Neural cell (in vitro differentiated cells): ENCODE measurements at regions not wholly inside any gene's neighbourhood (a gene's known extent, or its start where the extent isn't known, plus 50 kb on each side); places are given as distances from the start of the nearest gene placed in this dataset.

ENCODE experiments used
- H2AFZ ChIP-seq: fragments of 200-600, 300-800 bp; sonication (generic), shearing (Covaris generic); 2 replicates; pipeline ENCODE4 v1.6.0; 2014; ENCODE audit warnings: low read depth, mild to moderate bottlenecking, antibody characterized with exemption, low read length, moderate library complexity
- H3F3A ChIP-seq: fragments of 200-600 bp; shearing (Covaris generic); 2 replicates; pipeline ENCODE4 v1.6.1; 2016; ENCODE audit warnings: mild to moderate bottlenecking, moderate library complexity, mixed read lengths, antibody characterized with exemption, low read length; ENCODE audit not compliant: insufficient read depth, poor library complexity, severe bottlenecking
- H3K27ac ChIP-seq: fragments of 200-600, 300-800 bp; sonication (generic), shearing (Covaris generic); 2 replicates; pipeline ENCODE4 v1.5.1; 2014; ENCODE audit warnings: mild to moderate bottlenecking, low read length, moderate library complexity
- H3K27me3 ChIP-seq: fragments of 300-800, 200-600 bp; sonication (generic), shearing (Covaris generic); 2 replicates; pipeline ENCODE4 v1.6.0; 2014; ENCODE audit warnings: mild to moderate bottlenecking, low read depth, low read length, moderate library complexity; ENCODE audit not compliant: insufficient read depth
- H3K36me3 ChIP-seq: fragments of 300-800, 200-600 bp; sonication (generic), shearing (Covaris generic); 2 replicates; pipeline ENCODE4 v1.5.1; 2014; ENCODE audit warnings: mild to moderate bottlenecking, antibody characterized with exemption, low read length, moderate library complexity; ENCODE audit not compliant: insufficient read depth
- H3K4me2 ChIP-seq: fragments of 300-800, 200-600 bp; sonication (generic), shearing (Covaris generic); 2 replicates; pipeline ENCODE4 v1.6.0; 2014; ENCODE audit warnings: mild to moderate bottlenecking, low read length
- H3K4me3 ChIP-seq: fragments of 300-800, 200-600 bp; sonication (generic), shearing (Covaris generic); 2 replicates; pipeline ENCODE4 v1.5.1; 2014; ENCODE audit warnings: mild to moderate bottlenecking, low read length, moderate library complexity
- H3K79me2 ChIP-seq: fragments of 200-600 bp; shearing (Covaris generic); replicated peaks from 2 replicates; pipeline ENCODE4 v1.6.0; 2014; ENCODE audit warnings: mild to moderate bottlenecking, low read length, moderate library complexity; ENCODE audit not compliant: insufficient read depth
- H3K9ac ChIP-seq: fragments of 300-800, 200-600 bp; sonication (generic), shearing (Covaris generic); 2 replicates; pipeline ENCODE4 v1.6.1; 2016; ENCODE audit warnings: mild to moderate bottlenecking, low read length, mixed read lengths
- H3K9me2 ChIP-seq: fragments of 200-600 bp; shearing (Covaris generic); 2 replicates; pipeline ENCODE4 v1.6.1; 2016; ENCODE audit warnings: mild to moderate bottlenecking, low read length, mixed read lengths; ENCODE audit not compliant: insufficient read depth
- H3K9me3 ChIP-seq: fragments of 200-600, 300-800 bp; sonication (generic), shearing (Covaris generic); 2 replicates; pipeline ENCODE4 v1.6.1; 2016; ENCODE audit warnings: mild to moderate bottlenecking, mixed run types, low read length, moderate library complexity, mixed read lengths
- H4K20me1 ChIP-seq: fragments of 200-600 bp; shearing (Covaris generic); 2 replicates; pipeline ENCODE4 v1.6.1; 2016; ENCODE audit warnings: mild to moderate bottlenecking, mixed run types; ENCODE audit not compliant: insufficient read depth
- CTCF ChIP-seq: fragments of 450-650 bp; IDR thresholded peaks from 2 replicates; pipeline ENCODE4 v1.5.1; 2014; ENCODE audit warnings: antibody characterized with exemption, mild to moderate bottlenecking, moderate library complexity; ENCODE audit not compliant: poor library complexity, severe bottlenecking
- EP300 ChIP-seq: fragments of 450-650 bp; conservative IDR thresholded peaks from 2 replicates; pipeline ENCODE4 v1.6.1; 2014; ENCODE audit warnings: antibody characterized with exemption, mild to moderate bottlenecking, moderate library complexity; ENCODE audit not compliant: poor library complexity, severe bottlenecking
- EZH2 ChIP-seq: fragments of 200-600, 300-800 bp; shearing (Covaris generic), sonication (generic); IDR thresholded peaks from 2 replicates; pipeline ENCODE4 v1.6.1; 2014; ENCODE audit warnings: antibody characterized with exemption, low read length, borderline replicate concordance, mild to moderate bottlenecking; ENCODE audit not compliant: insufficient read depth, poor library complexity, severe bottlenecking
- MXI1 ChIP-seq: fragments of 450-650 bp; conservative IDR thresholded peaks from 2 replicates; pipeline ENCODE4 v1.6.1; 2014; ENCODE audit warnings: antibody characterized with exemption, mild to moderate bottlenecking; ENCODE audit not compliant: poor library complexity, severe bottlenecking
- POLR2AphosphoS5 ChIP-seq: IDR thresholded peaks from 2 replicates; pipeline ENCODE4 v1.6.1; 2012
- RAD21 ChIP-seq: fragments of 450-650 bp; conservative IDR thresholded peaks from 2 replicates; pipeline ENCODE4 v1.6.1; 2014; ENCODE audit warnings: antibody characterized with exemption, mild to moderate bottlenecking, moderate library complexity
- REST ChIP-seq: IDR thresholded peaks from 2 replicates; pipeline ENCODE4 v1.6.1; 2012; ENCODE audit warnings: borderline replicate concordance
- SMC3 ChIP-seq: fragments of 450-650 bp; conservative IDR thresholded peaks from 2 replicates; pipeline ENCODE4 v1.6.1; 2014; ENCODE audit warnings: antibody characterized with exemption, mild to moderate bottlenecking, moderate library complexity; ENCODE audit not compliant: poor library complexity
- TAF1 ChIP-seq: IDR thresholded peaks from 2 replicates; pipeline ENCODE4 v1.6.1; 2012; ENCODE audit warnings: low read depth

- Histone ChIP-seq H3K27ac (no peak overlapping the region), H3K79me2 (no peaks in the 10 kb centered on the region), H4K20me1 (no peaks in the 10 kb centered on the region), H3K9ac (no peak overlapping the region), H3K9me3 (no peaks in the 10 kb centered on the region), H3K36me3 (no peaks in the 10 kb centered on the region), H3K9me2 (no peaks in the 10 kb centered on the region), H2AFZ (no peak overlapping the region), H3K27me3 (no peaks in the 10 kb centered on the region), H3K4me2 (no peak overlapping the region), H3K4me3 (no peak overlapping the region), H3F3A (no peaks in the 10 kb centered on the region)
- TF ChIP-seq EZH2 (no peak), POLR2AphosphoS5 (no peak), MXI1 (no peak)
Measured at GRCh38 chr11:112563808-112564207, 303.1 kb upstream of the PLET1 start.

DNA sequence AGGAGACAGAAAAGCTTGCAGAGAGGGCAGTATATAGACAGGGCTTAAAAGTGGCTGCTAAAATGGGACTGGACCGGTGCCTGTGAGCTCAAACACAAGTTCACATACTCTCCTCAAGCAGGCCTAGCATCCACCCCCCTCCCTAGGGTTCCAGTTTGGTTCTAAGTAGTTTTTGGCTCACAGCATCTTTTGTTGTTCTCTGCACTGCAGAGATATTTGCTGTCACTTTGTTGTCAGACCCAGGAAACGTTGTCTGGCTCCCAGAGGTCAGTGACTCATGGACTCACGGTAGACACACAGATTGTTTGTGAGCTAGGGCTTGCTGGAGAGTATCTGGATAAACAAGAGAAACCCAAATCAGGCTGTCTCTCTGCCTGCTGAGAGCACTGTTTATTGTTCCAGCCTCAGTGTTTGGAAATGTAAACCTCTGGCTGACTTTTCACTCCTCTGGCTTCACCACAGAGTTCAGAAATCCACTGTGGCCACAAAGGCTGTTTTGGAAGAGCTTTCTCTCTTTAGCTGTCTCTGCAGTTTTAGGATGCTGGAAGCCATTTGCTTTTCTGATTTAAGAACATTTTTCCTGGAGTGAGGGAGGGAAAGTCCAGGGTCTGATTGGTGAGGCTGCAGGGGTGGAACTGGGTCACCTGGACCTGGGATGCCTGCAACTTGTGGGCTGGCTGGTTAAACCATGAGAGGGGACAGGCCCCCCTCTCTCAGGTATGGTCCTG lies 303.7 kb upstream of the PLET1 start:
- Histone ChIP-seq H3K9ac (no peak overlapping the region), H3K79me2 (no peaks in the 10 kb centered on the region), H3K9me2 (no peaks in the 10 kb centered on the region), H3K9me3 (no peaks in the 10 kb centered on the region), H3K27me3 (no peaks in the 10 kb centered on the region), H3K4me2 (no peak overlapping the region), H3F3A (no peaks in the 10 kb centered on the region), H2AFZ (no peak overlapping the region), H3K36me3 (no peaks in the 10 kb centered on the region), H4K20me1 (no peaks in the 10 kb centered on the region), H3K27ac (no peak overlapping the region), H3K4me3 (no peak overlapping the region)
- TF ChIP-seq EZH2 (no peak), TAF1 (no peak), MXI1 (no peak)

- Histone ChIP-seq H3K9ac (no peak overlapping the region), H3K79me2 (no peaks in the 10 kb centered on the region), H3K27me3 (no peaks in the 10 kb centered on the region), H3K36me3 (no peaks in the 10 kb centered on the region), H3K9me2 (no peaks in the 10 kb centered on the region), H3K27ac (no peak overlapping the region), H2AFZ (no peak overlapping the region), H3K9me3 (no peaks in the 10 kb centered on the region), H3F3A (no peaks in the 10 kb centered on the region), H3K4me2 (no peak overlapping the region), H3K4me3 (no peak overlapping the region), H4K20me1 (no peaks in the 10 kb centered on the region)
- TF ChIP-seq MXI1 (no peak), CTCF (no peak), TAF1 (no peak), EZH2 (no peak), SMC3 (no peak), RAD21 (no peak), EP300 (no peak), REST (no peak), POLR2AphosphoS5 (no peak)
Measured at GRCh38 chr11:112565551-112565950, 304.9 kb upstream of the PLET1 start.
